ENCODE measurements at regions not wholly inside any gene's neighbourhood (a gene's known extent, or its start where the extent isn't known, plus 50 kb on each side); places are given as distances from the start of the nearest gene placed in this dataset.

DNA sequence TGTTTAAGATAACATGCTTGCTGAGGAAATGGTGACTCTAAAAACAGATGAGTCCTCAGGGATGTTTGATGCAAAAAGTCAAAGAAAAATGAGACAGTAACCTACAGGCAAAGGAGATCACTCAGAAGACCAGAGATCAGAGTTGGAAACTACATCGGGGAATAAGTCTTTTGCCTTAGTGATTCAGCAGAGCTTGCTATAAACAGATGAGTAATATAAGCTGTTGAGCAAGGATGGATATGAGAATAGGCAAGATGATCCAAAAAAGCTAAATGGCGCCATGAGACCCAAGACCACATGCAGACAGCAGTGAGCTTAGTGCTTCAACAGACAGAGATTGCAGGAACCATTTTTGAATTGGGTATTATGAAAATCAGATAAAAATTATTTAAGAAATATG lies 168.6 kb downstream of the POSTN start:
- no peak for TF ChIP-seq YY1 (IDR thresholded peaks at IDR 0.05; ENCODE audit: extremely low read depth, insufficient replicate concordance, low read depth, low read length)
- TF ChIP-seq ZNF274 (IDR thresholded peaks at IDR 0.05; ENCODE audit: low read depth, low read length): no peak

Data from HCT116 (cell line).